GM12873 (cell line): ENCODE measurements at regions not wholly inside any gene's neighbourhood (a gene's known extent, or its start where the extent isn't known, plus 50 kb on each side); places are given as distances from the start of the nearest gene placed in this dataset.

Experiments
- CTCF ChIP-seq: IDR thresholded peaks from 2 replicates; pipeline ENCODE4 v1.5.1; 2012; ENCODE audit warnings: low read depth, mild to moderate bottlenecking, moderate library complexity, low read length, control low read depth; ENCODE audit not compliant: insufficient read depth; ENCODE audit errors: missing control alignments

DNA sequence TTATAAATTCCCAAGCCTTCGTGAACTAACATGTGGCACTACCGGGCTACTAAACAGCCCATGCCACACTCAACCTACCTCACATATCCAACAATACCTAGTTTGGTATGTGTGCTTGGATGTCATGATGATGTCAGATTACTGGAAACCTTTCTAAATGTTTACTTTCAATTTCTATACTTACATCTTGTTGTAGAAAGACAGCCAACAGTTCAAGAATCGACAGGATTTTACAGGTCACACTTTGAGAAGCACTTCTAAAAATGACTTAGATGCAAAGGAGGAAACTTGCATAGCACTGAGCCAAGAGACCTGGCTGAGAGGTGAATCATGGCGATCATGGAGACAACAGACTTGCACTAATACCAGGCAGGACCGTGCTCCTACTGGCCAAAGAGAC lies 209.9 kb downstream of the COL4A1 start:
- no peak for TF ChIP-seq CTCF

GRCh38 chr13:110092831-110093247 lies 214.1 kb downstream of the COL4A1 start:
- TF ChIP-seq CTCF = no peak

- peak; percentile 41 for TF ChIP-seq CTCF
These were observed 217.1 kb downstream of the COL4A1 start for GRCh38 chr13:110089815-110090214.

DNA sequence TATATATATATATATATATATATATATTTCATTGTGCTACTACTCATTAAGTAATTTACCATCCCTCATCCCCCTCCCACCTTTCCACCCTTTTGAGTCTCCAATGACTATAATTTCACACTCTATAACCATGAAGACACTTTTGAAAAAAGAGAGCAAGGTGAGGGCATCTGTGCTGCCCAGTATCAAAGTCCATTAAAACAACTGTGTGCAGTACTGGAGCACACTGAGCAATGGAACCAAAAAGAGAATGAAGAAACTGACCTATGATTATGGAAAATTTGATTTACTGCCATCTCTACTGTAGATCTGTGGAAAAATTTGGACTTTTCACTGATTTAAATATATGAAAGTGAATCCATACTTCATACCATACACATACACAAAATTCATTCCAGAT lies 217.9 kb downstream of the COL4A1 start:
- TF ChIP-seq CTCF = no peak

DNA sequence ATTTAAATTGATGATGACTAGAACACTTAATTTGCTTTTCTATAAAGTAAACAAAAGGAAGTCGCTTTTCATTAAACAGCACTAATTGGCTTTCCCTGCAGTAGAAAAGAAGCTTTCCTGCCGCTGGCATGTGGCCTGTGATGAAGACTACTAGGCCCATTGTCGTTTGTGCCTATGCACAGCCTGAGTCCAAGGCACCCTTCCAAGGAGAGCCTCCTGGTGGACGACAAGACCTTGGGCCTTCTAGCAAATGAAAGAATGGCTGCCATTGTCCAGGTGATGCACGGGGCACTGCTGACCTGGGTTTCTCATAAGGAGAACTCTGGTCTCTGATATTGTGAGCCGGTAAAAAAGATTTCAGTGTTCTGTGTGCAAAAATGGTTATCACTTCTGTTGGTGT lies 233.0 kb downstream of the COL4A1 start:
- TF ChIP-seq CTCF = no peak

DNA sequence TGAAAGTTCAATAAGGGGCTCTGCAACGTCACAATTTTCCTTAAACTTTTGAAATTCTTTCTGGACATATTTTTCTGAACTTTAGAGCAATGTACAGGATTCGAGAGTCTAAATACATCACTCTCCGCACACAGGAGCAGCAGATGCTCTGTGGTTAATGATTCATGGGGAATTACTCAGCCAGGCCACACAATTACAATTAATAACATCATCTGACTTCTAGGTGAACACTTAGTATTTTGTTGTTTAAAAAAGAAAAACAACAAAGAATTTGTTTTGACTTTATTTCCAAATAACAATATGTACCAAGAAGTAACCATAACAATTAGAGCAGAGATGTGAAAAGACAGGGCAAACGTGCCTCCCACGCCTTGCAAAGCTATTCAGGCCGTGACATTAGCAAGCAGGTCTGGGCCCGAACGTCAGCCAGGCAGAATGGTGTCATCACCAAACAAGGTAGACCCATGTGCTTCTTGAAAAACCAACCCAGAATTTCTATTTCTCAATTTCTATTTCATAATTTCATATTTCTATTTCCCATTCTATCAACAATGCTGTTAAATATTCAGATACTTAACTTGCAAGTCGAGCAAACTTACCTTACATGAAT lies 236.3 kb downstream of the COL4A1 start:
- TF ChIP-seq CTCF = no peak

GRCh38 chr13:110070046-110070445 lies 236.9 kb downstream of the COL4A1 start:
- no peak for TF ChIP-seq CTCF
